ENCODE measurements at regions not wholly inside any gene's neighbourhood (a gene's known extent, or its start where the extent isn't known, plus 50 kb on each side); places are given as distances from the start of the nearest gene placed in this dataset.
"Not testable (repeated sequence)": the region's sequence is repeated elsewhere in the genome, so short reads cannot be mapped to it uniquely, and the experiment has no call there.

GRCh38 chr12:131439752-131440151 lies 271.1 kb upstream of the SFSWAP start:
- H2BK12ac ChIP-seq (ENCODE audit: low read length); H3K27ac ChIP-seq (ENCODE audit: low read depth, low read length); H4K91ac ChIP-seq (ENCODE audit: low read depth, low read length); H3K18ac ChIP-seq (ENCODE audit: low read length); H2AK5ac ChIP-seq (ENCODE audit: low read length); H3K4ac ChIP-seq (ENCODE audit: low read depth, low read length); H2AFZ ChIP-seq (ENCODE audit: insufficient read depth, low read length, poor library complexity); H3K4me3 ChIP-seq (ENCODE audit: low read depth, low read length); H2BK5ac ChIP-seq (ENCODE audit: low read depth, low read length, poor library complexity); H3K79me2 ChIP-seq (ENCODE audit: control insufficient read depth, insufficient read depth, low read length, poor library complexity); H3K14ac ChIP-seq (ENCODE audit: low read length); H3K79me1 ChIP-seq (ENCODE audit: low read length); H4K8ac ChIP-seq (ENCODE audit: low read depth, low read length); H3K36me3 ChIP-seq (ENCODE audit: control insufficient read depth in 1 of 2, insufficient read depth in 2 of 2, low read length in 2 of 2); H3K4me2 ChIP-seq (ENCODE audit: low read length); DNase-seq; H3K4me1 ChIP-seq (ENCODE audit: control insufficient read depth in 1 of 2, insufficient read depth in 2 of 2, low read length in 2 of 2); H3K23ac ChIP-seq (ENCODE audit: low read length); H3K9me3 ChIP-seq (ENCODE audit: insufficient read depth, low read depth, low read length); H2BK120ac ChIP-seq (ENCODE audit: insufficient read depth, low read length, poor library complexity); H4K12ac ChIP-seq (ENCODE audit: low read depth, low read length); H3K27me3 ChIP-seq (ENCODE audit: insufficient read depth, low read length); H3K9ac ChIP-seq (ENCODE audit: low read length): not testable (repeated sequence)
- WGBS (ENCODE audit: extremely low coverage, insufficient coverage, insufficient read length): no CpG with 5 or more reads among the region's 8 CpGs

- DNase-seq; H3K9ac ChIP-seq (ENCODE audit: low read length); H2BK5ac ChIP-seq (ENCODE audit: low read depth, low read length, poor library complexity); H3K4me1 ChIP-seq (ENCODE audit: control insufficient read depth in 1 of 2, insufficient read depth in 2 of 2, low read length in 2 of 2); H4K8ac ChIP-seq (ENCODE audit: low read depth, low read length); H3K18ac ChIP-seq (ENCODE audit: low read length); H2AFZ ChIP-seq (ENCODE audit: insufficient read depth, low read length, poor library complexity); H3K79me1 ChIP-seq (ENCODE audit: low read length); H3K14ac ChIP-seq (ENCODE audit: low read length); H3K23ac ChIP-seq (ENCODE audit: low read length); H4K12ac ChIP-seq (ENCODE audit: low read depth, low read length); H4K91ac ChIP-seq (ENCODE audit: low read depth, low read length); H2BK120ac ChIP-seq (ENCODE audit: insufficient read depth, low read length, poor library complexity); H3K4me3 ChIP-seq (ENCODE audit: low read depth, low read length); H3K4ac ChIP-seq (ENCODE audit: low read depth, low read length); H3K4me2 ChIP-seq (ENCODE audit: low read length); H3K79me2 ChIP-seq (ENCODE audit: control insufficient read depth, insufficient read depth, low read length, poor library complexity); H2AK5ac ChIP-seq (ENCODE audit: low read length); H3K36me3 ChIP-seq (ENCODE audit: control insufficient read depth in 1 of 2, insufficient read depth in 2 of 2, low read length in 2 of 2); H3K27ac ChIP-seq (ENCODE audit: low read depth, low read length); H3K27me3 ChIP-seq (ENCODE audit: insufficient read depth, low read length); H2BK12ac ChIP-seq (ENCODE audit: low read length); H3K9me3 ChIP-seq (ENCODE audit: insufficient read depth, low read depth, low read length): not testable (repeated sequence)
- no CpG with 5 or more reads among the region's 21 CpGs for WGBS (ENCODE audit: extremely low coverage, insufficient coverage, insufficient read length)
These were observed 270.5 kb upstream of the SFSWAP start for GRCh38 chr12:131440209-131441059.

GRCh38 chr12:131441060-131441396 lies 269.9 kb upstream of the SFSWAP start:
- Histone ChIP-seq H3K27ac (ENCODE audit: low read depth, low read length) (no peak overlapping the region), H3K27me3 (ENCODE audit: insufficient read depth, low read length) (no peaks in the 10 kb centered on the region), H4K8ac (ENCODE audit: low read depth, low read length) (no peak overlapping the region), H3K4me3 (ENCODE audit: low read depth, low read length) (no peak overlapping the region), H2BK5ac (ENCODE audit: low read depth, low read length, poor library complexity) (no peak overlapping the region), H3K4me2 (ENCODE audit: low read length) (no peak overlapping the region), H2AK5ac (ENCODE audit: low read length) (no peak overlapping the region), H3K4me1 (ENCODE audit: control insufficient read depth in 1 of 2, insufficient read depth in 2 of 2, low read length in 2 of 2) (peaks cover 2 to 8% of the 10 kb centered on the region in 2 experiments), H2AFZ (ENCODE audit: insufficient read depth, low read length, poor library complexity) (no peak overlapping the region), H2BK120ac (ENCODE audit: insufficient read depth, low read length, poor library complexity) (no peak overlapping the region), H3K14ac (ENCODE audit: low read length) (no peak overlapping the region), H3K4ac (ENCODE audit: low read depth, low read length) (no peak overlapping the region), H3K9ac (ENCODE audit: low read length) (no peak overlapping the region), H2BK12ac (ENCODE audit: low read length) (no peak overlapping the region), H3K23ac (ENCODE audit: low read length) (no peak overlapping the region), H3K18ac (ENCODE audit: low read length) (no peak overlapping the region), H3K36me3 (ENCODE audit: control insufficient read depth in 1 of 2, insufficient read depth in 2 of 2, low read length in 2 of 2) (no peaks in the 10 kb centered on the region), H4K91ac (ENCODE audit: low read depth, low read length) (no peak overlapping the region), H4K12ac (ENCODE audit: low read depth, low read length) (no peak overlapping the region), H3K9me3 (ENCODE audit: insufficient read depth, low read depth, low read length) (peaks cover 3% of the 10 kb centered on the region), H3K79me2 (ENCODE audit: control insufficient read depth, insufficient read depth, low read length, poor library complexity) (no peaks in the 10 kb centered on the region), H3K79me1 (ENCODE audit: low read length) (no peaks in the 10 kb centered on the region)
- WGBS (ENCODE audit: extremely low coverage, insufficient coverage, insufficient read length): no CpG with 5 or more reads among the region's 6 CpGs
- no peak for DNase-seq

- Histone ChIP-seq H2AFZ (ENCODE audit: insufficient read depth, low read length, poor library complexity) (no peak overlapping the region), H2BK12ac (ENCODE audit: low read length) (no peak overlapping the region), H2BK5ac (ENCODE audit: low read depth, low read length, poor library complexity) (no peak overlapping the region), H3K4ac (ENCODE audit: low read depth, low read length) (no peak overlapping the region), H3K79me2 (ENCODE audit: control insufficient read depth, insufficient read depth, low read length, poor library complexity) (no peaks in the 10 kb centered on the region), H3K27me3 (ENCODE audit: insufficient read depth, low read length) (no peaks in the 10 kb centered on the region), H2BK120ac (ENCODE audit: insufficient read depth, low read length, poor library complexity) (no peak overlapping the region), H3K4me2 (ENCODE audit: low read length) (no peak overlapping the region), H3K4me1 (ENCODE audit: control insufficient read depth in 1 of 2, insufficient read depth in 2 of 2, low read length in 2 of 2) (peaks cover 2 to 8% of the 10 kb centered on the region in 2 experiments), H3K9me3 (ENCODE audit: insufficient read depth, low read depth, low read length) (peaks cover 3% of the 10 kb centered on the region), H3K23ac (ENCODE audit: low read length) (no peak overlapping the region), H2AK5ac (ENCODE audit: low read length) (no peak overlapping the region), H4K8ac (ENCODE audit: low read depth, low read length) (no peak overlapping the region), H3K18ac (ENCODE audit: low read length) (no peak overlapping the region), H3K4me3 (ENCODE audit: low read depth, low read length) (no peak overlapping the region), H3K14ac (ENCODE audit: low read length) (no peak overlapping the region), H3K27ac (ENCODE audit: low read depth, low read length) (no peak overlapping the region), H3K79me1 (ENCODE audit: low read length) (no peaks in the 10 kb centered on the region), H3K9ac (ENCODE audit: low read length) (no peak overlapping the region), H3K36me3 (ENCODE audit: control insufficient read depth in 1 of 2, insufficient read depth in 2 of 2, low read length in 2 of 2) (no peaks in the 10 kb centered on the region), H4K91ac (ENCODE audit: low read depth, low read length) (no peak overlapping the region), H4K12ac (ENCODE audit: low read depth, low read length) (no peak overlapping the region)
- WGBS (ENCODE audit: extremely low coverage, insufficient coverage, insufficient read length): no CpG with 5 or more reads among the region's 9 CpGs
- no peak for DNase-seq
These were observed 269.1 kb upstream of the SFSWAP start for GRCh38 chr12:131441638-131442336.

Measured in trophoblast cell (in vitro differentiated cells and primary cell).